ENCODE measurements at regions not wholly inside any gene's neighbourhood (a gene's known extent, or its start where the extent isn't known, plus 50 kb on each side); places are given as distances from the start of the nearest gene placed in this dataset.

- ChIA-PET CTCF (ENCODE audit: low intra/inter-chr PET ratio, low total read pairs) (no interaction called here), POLR2A (no interaction called here)
- in situ Hi-C loops (cut with HindIII; ENCODE audit: extremely low pct_ligation_motif_present, low pct_unique_long_range_greater_than_20kb) (no loop called here), intact Hi-C loops (cut with micrococcal nuclease; ENCODE audit: unreplicated experiment) (no loop called here)
- TF ChIP-seq ATM (IDR thresholded peaks at IDR 0.05; ENCODE audit: borderline replicate concordance) = no peak
- TF ChIP-seq, protein P1, sequence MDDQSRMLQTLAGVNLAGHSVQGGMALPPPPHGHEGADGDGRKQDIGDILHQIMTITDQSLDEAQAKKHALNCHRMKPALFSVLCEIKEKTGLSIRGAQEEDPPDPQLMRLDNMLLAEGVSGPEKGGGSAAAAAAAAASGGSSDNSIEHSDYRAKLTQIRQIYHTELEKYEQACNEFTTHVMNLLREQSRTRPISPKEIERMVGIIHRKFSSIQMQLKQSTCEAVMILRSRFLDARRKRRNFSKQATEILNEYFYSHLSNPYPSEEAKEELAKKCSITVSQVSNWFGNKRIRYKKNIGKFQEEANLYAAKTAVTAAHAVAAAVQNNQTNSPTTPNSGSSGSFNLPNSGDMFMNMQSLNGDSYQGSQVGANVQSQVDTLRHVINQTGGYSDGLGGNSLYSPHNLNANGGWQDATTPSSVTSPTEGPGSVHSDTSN (CRISPR knock-in tag; IDR thresholded peaks at IDR 0.05; ENCODE audit: borderline replicate concordance) = no peak
- TF ChIP-seq ZNF33B (CRISPR knock-in tag; IDR thresholded peaks at IDR 0.05) = no peak
- TF ChIP-seq ZNF224 (CRISPR knock-in tag; IDR thresholded peaks at IDR 0.05) = no peak
- DNase-seq (ENCODE audit: low spot score) = no peak
- no peak overlapping the region for H3K4me2 ChIP-seq (ENCODE audit: low read depth, low read length)
- ATAC-seq = no peak
- H3K9me3 ChIP-seq (ENCODE audit: low read length) = peaks cover 78% of the 10 kb centered on the region
- no peak overlapping the region for H3K4me3 ChIP-seq (replicated peaks in 1 of 3; ENCODE audit: insufficient read depth in 1 of 3, low read depth in 2 of 3, low read length in 3 of 3)
- H3K9ac ChIP-seq (ENCODE audit: insufficient read depth, low read depth, low read length) = no peak overlapping the region
- BruUV-seq (replicated peaks) = no TSS peak
- H3K79me2 ChIP-seq (ENCODE audit: insufficient read depth, low read length) = no peaks in the 10 kb centered on the region
- 0% methylated on average over 2 of the region's 2 CpGs for WGBS (ENCODE audit: low lambda C conversion rate)
- H4K20me1 ChIP-seq (ENCODE audit: insufficient read depth, low read length) = no peaks in the 10 kb centered on the region
- no peak for FAIRE-seq
- no peaks in the 10 kb centered on the region for H3K4me1 ChIP-seq (ENCODE audit: insufficient read depth, low read length)
- no peak overlapping the region for H3K27ac ChIP-seq (ENCODE audit: extremely low read length, insufficient read depth, low read length)
- no peaks in the 10 kb centered on the region for H3K36me3 ChIP-seq (replicated peaks in 1 of 2; ENCODE audit: control insufficient read depth in 1 of 2, insufficient read depth in 2 of 2, low read length in 2 of 2)
- no peak overlapping the region for H2AFZ ChIP-seq (ENCODE audit: low read length)
- H3K27me3 ChIP-seq (ENCODE audit: control insufficient read depth in 1 of 2, insufficient read depth in 2 of 2, low read length in 2 of 2) = no peaks in the 10 kb centered on the region; a peak in 1 of 5 replicates
Measured at GRCh38 chr1:238664139-238664538, 722.2 kb upstream of the CHRM3 start.

DNA sequence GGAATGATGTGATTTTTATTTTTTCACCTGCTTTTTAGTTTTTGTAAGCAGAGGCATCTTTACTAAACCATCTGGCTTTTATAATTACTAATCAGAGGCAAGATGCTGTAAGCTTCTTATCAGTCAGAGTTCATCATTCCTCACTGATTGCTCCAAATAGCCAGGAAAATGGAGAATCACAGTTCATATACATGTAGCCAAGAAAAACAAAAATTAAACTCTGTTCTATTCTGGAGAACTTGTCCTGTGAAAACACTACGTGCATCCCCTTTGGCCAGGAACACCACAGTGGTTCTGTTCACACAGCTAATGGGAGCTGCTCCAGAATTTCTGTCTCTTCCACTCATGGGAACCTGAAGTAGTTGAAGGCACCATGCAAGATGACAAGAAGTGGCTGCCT is 725.5 kb upstream of the CHRM3 start:
- in situ Hi-C loops (cut with HindIII; ENCODE audit: extremely low pct_ligation_motif_present, low pct_unique_long_range_greater_than_20kb) (no loop called here), intact Hi-C loops (cut with micrococcal nuclease; ENCODE audit: unreplicated experiment) (no loop called here)
- Histone ChIP-seq H3K36me3 (replicated peaks in 1 of 2; ENCODE audit: control insufficient read depth in 1 of 2, insufficient read depth in 2 of 2, low read length in 2 of 2) (no peaks in the 10 kb centered on the region), H3K79me2 (ENCODE audit: insufficient read depth, low read length) (no peaks in the 10 kb centered on the region), H3K4me1 (ENCODE audit: insufficient read depth, low read length) (no peaks in the 10 kb centered on the region), H3K9me3 (ENCODE audit: low read length) (peaks cover 74% of the 10 kb centered on the region), H4K20me1 (ENCODE audit: insufficient read depth, low read length) (no peaks in the 10 kb centered on the region), H2AFZ (ENCODE audit: low read length) (no peak overlapping the region), H3K27ac (ENCODE audit: extremely low read length, insufficient read depth, low read length) (no peak overlapping the region), H3K9ac (ENCODE audit: insufficient read depth, low read depth, low read length) (no peak overlapping the region), H3K4me3 (replicated peaks in 1 of 3; ENCODE audit: insufficient read depth in 1 of 3, low read depth in 2 of 3, low read length in 3 of 3) (no peak overlapping the region), H3K4me2 (ENCODE audit: low read depth, low read length) (no peak overlapping the region), H3K27me3 (ENCODE audit: control insufficient read depth in 1 of 2, insufficient read depth in 2 of 2, low read length in 2 of 2) (no peaks in the 10 kb centered on the region; a peak in 1 of 5 replicates)
- POLR2A ChIA-PET = no interaction called here
- no peak for DNase-seq (ENCODE audit: low spot score)
- no TSS peak for BruUV-seq (replicated peaks)
- CTCF ChIA-PET (ENCODE audit: low intra/inter-chr PET ratio, low total read pairs) = no interaction called here
- no peak for ATAC-seq
- 0% methylated on average over 1 of the region's 1 CpG for WGBS (ENCODE audit: low lambda C conversion rate)
- no peak for FAIRE-seq
- TF ChIP-seq ESRRA (CRISPR knock-in tag; IDR thresholded peaks at IDR 0.05; ENCODE audit: low read depth) = no peak
- TF ChIP-seq, protein P2, sequence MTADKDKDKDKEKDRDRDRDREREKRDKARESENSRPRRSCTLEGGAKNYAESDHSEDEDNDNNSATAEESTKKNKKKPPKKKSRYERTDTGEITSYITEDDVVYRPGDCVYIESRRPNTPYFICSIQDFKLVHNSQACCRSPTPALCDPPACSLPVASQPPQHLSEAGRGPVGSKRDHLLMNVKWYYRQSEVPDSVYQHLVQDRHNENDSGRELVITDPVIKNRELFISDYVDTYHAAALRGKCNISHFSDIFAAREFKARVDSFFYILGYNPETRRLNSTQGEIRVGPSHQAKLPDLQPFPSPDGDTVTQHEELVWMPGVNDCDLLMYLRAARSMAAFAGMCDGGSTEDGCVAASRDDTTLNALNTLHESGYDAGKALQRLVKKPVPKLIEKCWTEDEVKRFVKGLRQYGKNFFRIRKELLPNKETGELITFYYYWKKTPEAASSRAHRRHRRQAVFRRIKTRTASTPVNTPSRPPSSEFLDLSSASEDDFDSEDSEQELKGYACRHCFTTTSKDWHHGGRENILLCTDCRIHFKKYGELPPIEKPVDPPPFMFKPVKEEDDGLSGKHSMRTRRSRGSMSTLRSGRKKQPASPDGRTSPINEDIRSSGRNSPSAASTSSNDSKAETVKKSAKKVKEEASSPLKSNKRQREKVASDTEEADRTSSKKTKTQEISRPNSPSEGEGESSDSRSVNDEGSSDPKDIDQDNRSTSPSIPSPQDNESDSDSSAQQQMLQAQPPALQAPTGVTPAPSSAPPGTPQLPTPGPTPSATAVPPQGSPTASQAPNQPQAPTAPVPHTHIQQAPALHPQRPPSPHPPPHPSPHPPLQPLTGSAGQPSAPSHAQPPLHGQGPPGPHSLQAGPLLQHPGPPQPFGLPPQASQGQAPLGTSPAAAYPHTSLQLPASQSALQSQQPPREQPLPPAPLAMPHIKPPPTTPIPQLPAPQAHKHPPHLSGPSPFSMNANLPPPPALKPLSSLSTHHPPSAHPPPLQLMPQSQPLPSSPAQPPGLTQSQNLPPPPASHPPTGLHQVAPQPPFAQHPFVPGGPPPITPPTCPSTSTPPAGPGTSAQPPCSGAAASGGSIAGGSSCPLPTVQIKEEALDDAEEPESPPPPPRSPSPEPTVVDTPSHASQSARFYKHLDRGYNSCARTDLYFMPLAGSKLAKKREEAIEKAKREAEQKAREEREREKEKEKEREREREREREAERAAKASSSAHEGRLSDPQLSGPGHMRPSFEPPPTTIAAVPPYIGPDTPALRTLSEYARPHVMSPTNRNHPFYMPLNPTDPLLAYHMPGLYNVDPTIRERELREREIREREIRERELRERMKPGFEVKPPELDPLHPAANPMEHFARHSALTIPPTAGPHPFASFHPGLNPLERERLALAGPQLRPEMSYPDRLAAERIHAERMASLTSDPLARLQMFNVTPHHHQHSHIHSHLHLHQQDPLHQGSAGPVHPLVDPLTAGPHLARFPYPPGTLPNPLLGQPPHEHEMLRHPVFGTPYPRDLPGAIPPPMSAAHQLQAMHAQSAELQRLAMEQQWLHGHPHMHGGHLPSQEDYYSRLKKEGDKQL (CRISPR knock-in tag; IDR thresholded peaks at IDR 0.05; ENCODE audit: low read depth) = no peak
- no peak for TF ChIP-seq ZNF597 (CRISPR knock-in tag; IDR thresholded peaks at IDR 0.05)
- no peak for TF ChIP-seq TP53 (CRISPR knock-in tag; conservative IDR thresholded peaks at IDR 0.05)
- no peak for TF ChIP-seq KDM3A (CRISPR knock-in tag; IDR thresholded peaks at IDR 0.05; ENCODE audit: low read depth)
- TF ChIP-seq, protein P3, sequence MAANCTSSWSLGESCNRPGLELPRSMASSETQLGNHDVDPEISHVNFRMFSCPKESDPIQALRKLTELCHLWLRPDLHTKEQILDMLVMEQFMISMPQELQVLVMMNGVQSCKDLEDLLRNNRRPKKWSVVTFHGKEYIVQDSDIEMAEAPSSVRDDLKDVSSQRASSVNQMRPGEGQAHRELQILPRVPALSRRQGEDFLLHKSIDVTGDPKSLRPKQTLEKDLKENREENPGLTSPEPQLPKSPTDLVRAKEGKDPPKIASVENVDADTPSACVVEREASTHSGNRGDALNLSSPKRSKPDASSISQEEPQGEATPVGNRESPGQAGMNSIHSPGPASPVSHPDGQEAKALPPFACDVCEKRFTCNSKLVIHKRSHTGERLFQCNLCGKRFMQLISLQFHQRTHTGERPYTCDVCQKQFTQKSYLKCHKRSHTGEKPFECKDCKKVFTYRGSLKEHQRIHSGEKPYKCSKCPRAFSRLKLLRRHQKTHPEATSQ (CRISPR knock-in tag; IDR thresholded peaks at IDR 0.05; ENCODE audit: borderline replicate concordance) = no peak
- TF ChIP-seq TGIF2 (CRISPR knock-in tag; IDR thresholded peaks at IDR 0.05) = no peak
